ENCODE measurements at regions not wholly inside any gene's neighbourhood (a gene's known extent, or its start where the extent isn't known, plus 50 kb on each side); places are given as distances from the start of the nearest gene placed in this dataset.
"Not testable (repeated sequence)": the region's sequence is repeated elsewhere in the genome, so short reads cannot be mapped to it uniquely, and the experiment has no call there.

GRCh38 chr12:119931402-119931801 is 54.3 kb upstream of the CIT start:
- Mint-ChIP-seq H3K9me3 (no peaks in the 10 kb centered on the region), H3K27me3 (no peaks in the 10 kb centered on the region), H3K4me3 (no peak overlapping the region), H3K36me3 (ENCODE audit: low read depth) (no peaks in the 10 kb centered on the region), H3K4me1 (no peaks in the 10 kb centered on the region), H3K27ac (no peak overlapping the region)
- no peak for ATAC-seq (replicated peaks)

GRCh38 chr12:119932921-119933320 is 55.8 kb upstream of the CIT start:
- ATAC-seq (replicated peaks) = no peak
- no peak overlapping the region for H3K27ac Mint-ChIP-seq
- H3K4me1 Mint-ChIP-seq = no peaks in the 10 kb centered on the region
- no peaks in the 10 kb centered on the region for H3K27me3 Mint-ChIP-seq
- no peaks in the 10 kb centered on the region for H3K9me3 Mint-ChIP-seq
- no peak overlapping the region for H3K4me3 Mint-ChIP-seq
- no peaks in the 10 kb centered on the region for H3K36me3 Mint-ChIP-seq (ENCODE audit: low read depth)

GRCh38 chr12:119934780-119935179 is 54.3 kb upstream of the BICDL1 start:
- not testable (repeated sequence) for H3K4me3 Mint-ChIP-seq; H3K36me3 Mint-ChIP-seq (ENCODE audit: low read depth); H3K27ac Mint-ChIP-seq; ATAC-seq (replicated peaks); H3K9me3 Mint-ChIP-seq; H3K4me1 Mint-ChIP-seq; H3K27me3 Mint-ChIP-seq

- H3K27ac Mint-ChIP-seq = peak overlapping the region; percentile 11
- no peaks in the 10 kb centered on the region for H3K9me3 Mint-ChIP-seq
- no peak overlapping the region for H3K4me3 Mint-ChIP-seq
- H3K4me1 Mint-ChIP-seq = no peaks in the 10 kb centered on the region
- H3K36me3 Mint-ChIP-seq (ENCODE audit: low read depth) = no peaks in the 10 kb centered on the region
- no peaks in the 10 kb centered on the region for H3K27me3 Mint-ChIP-seq
- no peak for ATAC-seq (replicated peaks)
Observed at GRCh38 chr12:119936705-119937311, 52.2 kb upstream of the BICDL1 start.

- ATAC-seq (replicated peaks) = peak; percentile 63
- H3K4me1 Mint-ChIP-seq = no peaks in the 10 kb centered on the region
- H3K4me3 Mint-ChIP-seq = no peak overlapping the region
- no peaks in the 10 kb centered on the region for H3K27me3 Mint-ChIP-seq
- H3K27ac Mint-ChIP-seq = no peak overlapping the region
- H3K36me3 Mint-ChIP-seq (ENCODE audit: low read depth) = no peaks in the 10 kb centered on the region
- no peaks in the 10 kb centered on the region for H3K9me3 Mint-ChIP-seq
Observed at GRCh38 chr12:119938049-119938667, 50.9 kb upstream of the BICDL1 start.

Data from activated T-helper 17 cell treated with anti-CD3 and anti-CD28 coated beads, Interleukin-2, amount 50 U/mL, for 72 hours (primary cell).